ENCODE measurements at regions not wholly inside any gene's neighbourhood (a gene's known extent, or its start where the extent isn't known, plus 50 kb on each side); places are given as distances from the start of the nearest gene placed in this dataset.

- no peak for TF ChIP-seq CTCF (IDR thresholded peaks at IDR 0.05; ENCODE audit: insufficient read depth, low read depth, low read length)
- TF ChIP-seq EZH2 (IDR thresholded peaks at IDR 0.05; ENCODE audit: insufficient read depth, low read length): no peak
Observed at GRCh38 chr3:144121661-144122060, 150.0 kb downstream of the DIPK2A start.

All from astrocyte (in vitro differentiated cells and primary cell).